Heart left ventricle (tissue), 16 donors: ENCODE measurements at regions not wholly inside any gene's neighbourhood (a gene's known extent, or its start where the extent isn't known, plus 50 kb on each side); places are given as distances from the start of the nearest gene placed in this dataset.

Source experiments
- ATAC-seq, 4 donors: fragments of 200-7000 bp; cut with Tn5 transposase; one replicate each; pipeline ENCODE4 v1.9.1; 2020 to 2022; ENCODE audit warnings: moderate library complexity in 4 of 4, mild to moderate bottlenecking in 3 of 4, moderate number of reproducible peaks in 1 of 4
- DNase-seq, 5 donors: peaks; one replicate each; pipeline ENCODE4 v3.0.0-alpha.2; 2020
- H3K27ac ChIP-seq, 12 donors: fragments of 200-600 bp; sonication (generic) in 4 of 12; one replicate each; pipeline versions ENCODE4 v1.5.0 to v1.8.0; 2016 to 2022; ENCODE audit warnings: mild to moderate bottlenecking in 2 of 12
- H3K27me3 ChIP-seq, 9 donors: fragments of 200-600 bp; sonication (generic) in 2 of 9; one replicate each; pipeline versions ENCODE4 v1.5.1 to v1.8.0; 2016 to 2022; ENCODE audit warnings: mild to moderate bottlenecking in 3 of 9
- H3K36me3 ChIP-seq, 9 donors: fragments of 200-600 bp; sonication (generic) in 2 of 9; one replicate each; pipeline versions ENCODE4 v1.5.0 to v1.8.0; 2018 to 2022; ENCODE audit warnings: mild to moderate bottlenecking in 2 of 9
- H3K4me1 ChIP-seq, 12 donors: fragments of 200-600 bp; sonication (generic) in 4 of 12; one replicate each; pipeline versions ENCODE4 v1.5.0 to v1.8.0; 2016 to 2022; ENCODE audit warnings: mild to moderate bottlenecking in 3 of 12
- H3K4me3 ChIP-seq, 12 donors: fragments of 200-600 bp; sonication (generic) in 4 of 12; one replicate each; pipeline versions ENCODE4 v1.5.0 to v1.8.0; 2017 to 2022; ENCODE audit warnings: mild to moderate bottlenecking in 9 of 12, moderate library complexity in 4 of 12
- H3K9me3 ChIP-seq, 12 donors: fragments of 200-600 bp; sonication (generic) in 4 of 12; one replicate each; pipeline versions ENCODE4 v1.5.0 to v1.8.0; 2016 to 2022; ENCODE audit warnings: mild to moderate bottlenecking in 1 of 12
- POLR2A ChIP-seq, 2 donors: fragments of 450-650 bp; IDR thresholded peaks; one replicate each; pipeline ENCODE4 v1.6.1; 2017; ENCODE audit warnings: antibody characterized with exemption in 2 of 2, mild to moderate bottlenecking in 2 of 2, moderate library complexity in 2 of 2
- WGBS, 4 donors: extraction: QIAGEN DNeasy Blood & Tissue Kit in 2 of 4; methylation state at CpG; one replicate each; pipeline versions ENCODE4 v1.1.5 to v1.1.7; 2013 to 2018; 5-methylcytosine and 5-hydroxymethylcytosine counted together
- intact Hi-C, 10 donors: fragments of 100-400 bp; cut with DNase I; formaldehyde crosslinking; loops; one replicate each; pipeline versions ENCODE4 v1.11.1 to v1.14.2; 2022
- TF ChIP-seq, protein P1 (sequence below), 12 donors: fragments of 200-600 bp; sonication (generic) in 4 of 12; IDR thresholded peaks; one replicate each; pipeline versions ENCODE4 v1.5.0 to v1.8.0; 2018 to 2022; ENCODE audit warnings: antibody characterized with exemption in 12 of 12, mild to moderate bottlenecking in 5 of 12
- donor health status: ischemic (EF 13 %, LVEDD 7.1; RV severe dilation, severe dysfunction).
- donor health status: healthy with polysubstance abuse.
- donor health status: DM: no; HTN: yes; CAD: no.
- donor health status: DM: no; HTN: no; CAD: no.
- donor health status: ischemic (EF 25% LVEDD 6.9; RV normal size, moderate dysfunction).
- donor health status: ischemic (EF 25% LVEDD 5.7; RV mildly dilated, moderate dysfunction).
- donor health status: healthy.
- donor health status: DM: yes; HTN: yes; CAD: no.
- donor health status: ischemic (EF 35%, LVEDD 5.7; RV mildly dilated, moderate dysfunction).
- donor health status: nonischemic (EF 11% LVEDD 7.7; RV severe dilation, severe dysfunction).
- donor health status: DM: yes; HTN: yes; CAD: no.
- donor health status: PGD.
- donor health status: ischemic (EF 29% LVEDD 5.4; RV normal size, mild dysfunction).
- donor health status: nonischemic (EF 23%, LVEDD 6.1; RV moderate dilation, normal function).

DNA sequence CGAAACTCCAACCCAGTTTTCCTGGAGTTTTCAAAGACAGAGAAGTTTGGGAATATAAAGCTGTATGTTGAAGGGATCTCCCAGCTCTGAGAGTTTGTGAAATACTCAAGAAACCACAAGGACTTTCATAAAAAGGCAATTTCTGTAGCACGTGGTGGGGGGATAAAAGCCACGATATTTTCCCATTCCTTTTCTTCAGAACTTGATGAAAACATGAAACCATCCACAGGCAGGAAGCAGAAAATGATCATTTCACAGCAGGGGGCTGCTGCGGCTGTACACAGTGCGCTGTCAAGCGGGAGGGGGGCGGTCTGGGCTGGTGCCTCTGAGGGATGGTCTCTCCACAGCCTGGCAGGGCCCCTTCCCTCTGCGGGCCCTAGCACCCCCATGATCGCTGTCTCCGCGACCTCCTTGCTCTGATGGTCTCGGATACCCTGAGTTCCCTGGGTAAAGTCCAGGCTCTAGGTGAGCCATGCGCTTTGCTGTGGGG lies 423.2 kb downstream of the MN1 start:
- TF ChIP-seq POLR2A (IDR thresholded peaks at IDR 0.05) = no peak
- TF ChIP-seq, protein P1, sequence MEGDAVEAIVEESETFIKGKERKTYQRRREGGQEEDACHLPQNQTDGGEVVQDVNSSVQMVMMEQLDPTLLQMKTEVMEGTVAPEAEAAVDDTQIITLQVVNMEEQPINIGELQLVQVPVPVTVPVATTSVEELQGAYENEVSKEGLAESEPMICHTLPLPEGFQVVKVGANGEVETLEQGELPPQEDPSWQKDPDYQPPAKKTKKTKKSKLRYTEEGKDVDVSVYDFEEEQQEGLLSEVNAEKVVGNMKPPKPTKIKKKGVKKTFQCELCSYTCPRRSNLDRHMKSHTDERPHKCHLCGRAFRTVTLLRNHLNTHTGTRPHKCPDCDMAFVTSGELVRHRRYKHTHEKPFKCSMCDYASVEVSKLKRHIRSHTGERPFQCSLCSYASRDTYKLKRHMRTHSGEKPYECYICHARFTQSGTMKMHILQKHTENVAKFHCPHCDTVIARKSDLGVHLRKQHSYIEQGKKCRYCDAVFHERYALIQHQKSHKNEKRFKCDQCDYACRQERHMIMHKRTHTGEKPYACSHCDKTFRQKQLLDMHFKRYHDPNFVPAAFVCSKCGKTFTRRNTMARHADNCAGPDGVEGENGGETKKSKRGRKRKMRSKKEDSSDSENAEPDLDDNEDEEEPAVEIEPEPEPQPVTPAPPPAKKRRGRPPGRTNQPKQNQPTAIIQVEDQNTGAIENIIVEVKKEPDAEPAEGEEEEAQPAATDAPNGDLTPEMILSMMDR (IDR thresholded peaks at IDR 0.05) = no peak
- H3K4me3 ChIP-seq = no peak overlapping the region
- H3K4me1 ChIP-seq = no peaks in the 10 kb centered on the region
- H3K27ac ChIP-seq = no peak overlapping the region
- H3K9me3 ChIP-seq = peaks cover 0 to 11% (median 0%) of the 10 kb centered on the region in 12 donors
- no peak for ATAC-seq
- H3K27me3 ChIP-seq = peaks cover 0 to 37% (median 0%) of the 10 kb centered on the region in 9 donors
- no peaks in the 10 kb centered on the region for H3K36me3 ChIP-seq
- no peak for DNase-seq
- WGBS, 4 donors = 65 to 71% (median 67%) methylated on average over 12 to 13 of the region's 13 CpGs
- intact Hi-C loops = no loop called here

- no peaks in the 10 kb centered on the region for H3K4me1 ChIP-seq
- H3K36me3 ChIP-seq = no peaks in the 10 kb centered on the region
- no peak overlapping the region for H3K27ac ChIP-seq
- DNase-seq = no peak
- no peak overlapping the region for H3K4me3 ChIP-seq
- WGBS, 4 donors = 64 to 74% (median 67%) methylated on average over 4 of the region's 4 CpGs
- intact Hi-C loops = no loop called here
- no peak for ATAC-seq
- H3K27me3 ChIP-seq = peaks cover 0 to 36% (median 4%) of the 10 kb centered on the region in 9 donors
- TF ChIP-seq, protein P1 (IDR thresholded peaks at IDR 0.05) = no peak
- TF ChIP-seq POLR2A (IDR thresholded peaks at IDR 0.05) = no peak
- H3K9me3 ChIP-seq = peaks cover 0 to 11% (median 0%) of the 10 kb centered on the region in 12 donors
Measured at GRCh38 chr22:27378995-27379394, 422.6 kb downstream of the MN1 start.

DNA sequence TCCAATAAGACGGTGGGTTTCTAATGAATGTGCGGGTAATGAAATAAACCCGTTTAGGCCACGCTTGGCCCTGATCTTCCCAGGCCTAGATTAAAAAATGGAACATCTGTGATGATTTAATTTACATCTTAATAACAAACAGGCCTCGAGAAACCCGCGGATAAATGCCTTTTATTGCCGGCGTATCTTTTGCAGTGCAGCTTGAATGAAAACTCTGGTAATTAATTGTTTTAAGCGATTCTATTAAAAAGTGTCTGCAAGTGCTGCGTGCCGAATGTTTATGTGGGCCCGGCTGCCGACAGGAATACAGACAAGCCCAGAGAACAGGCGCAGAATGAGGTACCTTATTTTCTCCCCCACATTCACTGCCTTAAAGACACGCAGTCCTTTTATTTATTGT lies 420.7 kb downstream of the MN1 start:
- no peak for TF ChIP-seq POLR2A (IDR thresholded peaks at IDR 0.05)
- TF ChIP-seq, protein P1 (IDR thresholded peaks at IDR 0.05) = no peak
- WGBS, 4 donors = 86 to 89% (median 88%) methylated on average over 16 of the region's 16 CpGs
- no peak for ATAC-seq
- intact Hi-C loops = no loop called here
- no peaks in the 10 kb centered on the region for H3K9me3 ChIP-seq
- no peaks in the 10 kb centered on the region for H3K4me1 ChIP-seq
- no peak for DNase-seq
- no peak overlapping the region for H3K4me3 ChIP-seq
- H3K27ac ChIP-seq = no peak overlapping the region
- no peaks in the 10 kb centered on the region for H3K36me3 ChIP-seq
- H3K27me3 ChIP-seq = peaks cover 0 to 53% (median 8%) of the 10 kb centered on the region in 9 donors

GRCh38 chr22:27381552-27381951 lies 420.0 kb downstream of the MN1 start:
- Histone ChIP-seq H3K9me3 (no peaks in the 10 kb centered on the region), H3K27me3 (peaks cover 0 to 60% (median 8%) of the 10 kb centered on the region in 9 donors), H3K4me3 (no peak overlapping the region), H3K27ac (no peak overlapping the region), H3K4me1 (no peaks in the 10 kb centered on the region), H3K36me3 (no peaks in the 10 kb centered on the region)
- ATAC-seq = no peak
- intact Hi-C loops = no loop called here
- TF ChIP-seq, protein P1 (IDR thresholded peaks at IDR 0.05) = no peak
- no peak for TF ChIP-seq POLR2A (IDR thresholded peaks at IDR 0.05)
- WGBS, 4 donors = 36 to 50% (median 39%) methylated on average over 4 of the region's 4 CpGs
- no peak for DNase-seq
